NCI-H82 treated with DMSO at 0.1 percent for 48 hours (cell line): ENCODE measurements at regions not wholly inside any gene's neighbourhood (a gene's known extent, or its start where the extent isn't known, plus 50 kb on each side); places are given as distances from the start of the nearest gene placed in this dataset.
A peak's percentile ranks its signal among the peaks of the same experiment; 100 is the strongest.

Source experiments
- DNase-seq: peaks from one replicate; lab custom pipeline; 2025; ENCODE audit not compliant: unreplicated experiment; lab: John Stamatoyannopoulos, UW

DNA sequence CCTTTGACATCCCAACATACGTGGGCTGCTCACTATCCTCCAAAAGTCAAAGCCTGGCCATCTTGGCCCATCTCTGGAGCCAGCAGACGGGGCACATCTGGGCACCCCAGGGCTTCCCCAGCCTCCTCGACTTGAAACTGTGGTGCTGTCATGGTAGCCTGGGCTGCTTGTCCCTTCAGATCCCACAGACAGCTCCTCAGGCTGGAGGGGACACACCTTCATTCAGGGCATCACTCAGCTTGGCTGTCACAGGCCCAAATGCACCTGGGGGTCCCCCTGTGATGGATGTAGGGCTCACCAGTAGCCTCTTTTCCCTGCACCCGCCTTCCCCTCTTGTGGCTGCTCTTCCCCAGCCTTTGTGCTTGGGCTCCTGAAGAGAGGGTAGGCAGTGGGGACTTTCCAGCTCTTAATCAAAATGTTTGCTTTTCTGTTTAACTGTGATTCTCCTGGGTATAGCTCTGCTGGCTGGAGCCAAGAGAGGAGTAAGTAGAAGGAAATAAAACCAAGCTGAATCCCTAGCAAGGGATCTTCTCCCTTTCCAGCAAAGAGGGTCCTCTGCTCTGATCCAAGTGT is 92.3 kb downstream of the GYPC start:
- DNase-seq, result no peak

DNA sequence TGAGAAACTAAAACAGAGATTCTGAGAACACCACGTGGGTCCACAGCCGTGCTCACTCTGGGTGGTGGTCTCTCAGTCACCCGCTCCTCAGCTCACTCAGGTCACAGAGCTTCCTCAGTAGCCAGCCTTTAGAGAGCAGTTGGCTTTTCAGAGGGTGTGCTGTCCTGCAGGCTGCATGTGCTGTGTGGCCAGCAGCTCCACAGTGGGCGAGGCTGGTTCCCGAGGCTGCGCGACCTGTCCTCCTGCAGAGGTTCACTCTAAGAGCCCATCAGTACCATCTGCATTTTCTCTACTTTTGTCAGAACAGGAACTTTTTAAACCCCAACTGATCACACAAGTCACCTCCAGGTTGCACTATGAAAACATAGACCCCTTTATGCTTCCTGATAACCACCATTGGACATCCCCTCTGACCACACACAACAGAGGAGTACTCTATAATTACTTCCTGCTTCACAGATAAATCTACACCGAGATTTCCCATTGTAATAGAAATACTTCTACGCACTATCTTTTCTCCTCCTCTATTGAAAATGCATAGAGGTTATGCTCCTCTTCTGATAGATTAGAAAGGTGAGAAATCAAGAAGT is 93.1 kb downstream of the GYPC start:
- no peak for DNase-seq

DNA sequence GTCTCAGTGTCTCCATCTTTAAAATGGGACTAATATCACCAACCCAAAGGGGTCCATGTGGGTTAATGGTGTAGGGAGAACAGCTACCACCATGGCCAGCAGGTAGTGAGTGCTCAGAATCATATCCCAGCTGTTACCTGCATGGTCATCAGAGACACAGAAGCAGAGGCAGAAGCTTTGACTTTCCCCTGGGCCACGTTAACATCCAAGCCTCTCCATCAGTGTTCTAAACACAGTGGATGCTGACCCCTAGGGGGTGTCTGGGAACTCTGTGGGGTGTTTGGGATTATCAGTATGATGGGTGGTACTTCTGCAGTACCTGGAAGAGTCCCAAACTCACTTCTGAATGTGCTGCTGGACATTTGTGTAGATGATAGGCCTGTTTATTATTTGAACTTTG is 93.6 kb downstream of the GYPC start:
- no peak for DNase-seq

GRCh38 chr2:126750506-126750905 is 94.5 kb downstream of the GYPC start:
- peak; percentile 53 for DNase-seq

- DNase-seq, result no peak
These were observed 95.5 kb downstream of the GYPC start for GRCh38 chr2:126751477-126751876.

GRCh38 chr2:126752876-126753275 is 96.9 kb downstream of the GYPC start:
- no peak for DNase-seq

DNA sequence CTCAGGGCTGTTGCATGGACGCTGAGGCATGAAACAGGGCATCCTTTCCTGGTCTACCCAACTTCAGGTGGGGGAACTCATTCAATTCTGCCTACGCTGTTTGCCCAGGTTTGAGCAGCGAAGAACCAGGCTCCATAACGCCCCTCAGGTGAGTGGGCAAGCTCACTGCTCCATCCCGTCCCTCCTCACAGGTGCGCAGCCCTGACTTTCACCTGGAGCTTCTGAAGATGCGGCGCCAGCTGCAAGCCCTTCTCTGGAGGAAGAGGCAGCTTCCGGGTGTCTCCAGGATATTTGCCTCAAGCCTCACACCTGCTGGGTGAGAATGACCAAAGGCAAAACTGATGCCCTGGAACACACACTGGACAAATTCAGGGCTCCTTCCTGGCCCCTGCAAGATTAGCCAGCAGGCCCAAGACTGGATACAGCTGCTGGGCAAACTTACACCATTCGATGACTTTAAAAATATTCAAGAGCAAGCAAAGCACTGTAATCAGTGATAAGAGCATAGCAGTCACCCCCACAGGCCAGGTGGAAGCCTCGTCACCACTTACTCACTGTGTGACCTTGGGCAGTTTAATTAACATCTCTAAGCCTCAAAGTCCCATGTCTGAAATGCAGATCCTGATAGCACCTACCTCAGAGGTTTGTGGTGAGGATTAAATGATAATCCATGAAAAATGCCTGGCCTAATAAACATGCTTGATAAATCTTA is 97.7 kb downstream of the GYPC start:
- no peak for DNase-seq

- DNase-seq, result no peak
These were observed 98.5 kb downstream of the GYPC start for GRCh38 chr2:126754240-126755004.

- DNase-seq, result no peak
These were observed 100.2 kb downstream of the GYPC start for GRCh38 chr2:126756125-126756524.

DNA sequence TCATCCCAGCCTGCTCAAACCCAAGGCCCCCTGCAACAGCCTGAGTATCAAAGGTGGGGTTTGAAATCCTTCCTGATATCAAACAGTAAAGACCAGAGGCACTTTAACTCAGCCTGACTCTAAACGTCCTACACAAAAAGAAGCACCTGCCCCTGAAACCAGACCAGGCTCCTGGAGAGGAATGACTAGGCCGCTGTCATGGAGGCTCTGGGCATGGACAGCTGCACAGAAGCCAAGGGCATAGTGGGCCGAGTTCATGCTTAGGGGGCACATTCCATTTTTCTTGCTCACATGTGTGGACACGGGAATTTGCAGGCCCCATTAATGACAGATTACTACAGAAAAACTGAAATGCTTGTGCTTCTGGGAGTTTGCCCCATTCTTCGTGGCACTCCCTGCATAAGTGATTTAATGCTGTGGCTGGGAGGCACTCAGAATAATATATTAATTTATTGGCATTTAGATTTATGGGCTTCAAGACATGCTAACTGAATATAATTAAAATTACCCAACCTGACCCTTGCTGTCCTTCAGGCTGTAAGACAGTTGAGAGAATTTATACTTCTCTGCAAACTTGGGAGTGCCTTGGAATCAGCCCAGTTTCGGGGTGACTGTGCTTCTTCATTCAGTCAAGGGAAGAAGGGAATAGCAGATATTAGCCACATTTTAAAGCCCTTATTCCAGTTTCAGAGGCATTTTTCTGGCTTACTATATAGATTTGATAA is 105.5 kb downstream of the GYPC start:
- no peak for DNase-seq

- no peak for DNase-seq
These were observed 106.3 kb downstream of the GYPC start for GRCh38 chr2:126761981-126762878.

DNA sequence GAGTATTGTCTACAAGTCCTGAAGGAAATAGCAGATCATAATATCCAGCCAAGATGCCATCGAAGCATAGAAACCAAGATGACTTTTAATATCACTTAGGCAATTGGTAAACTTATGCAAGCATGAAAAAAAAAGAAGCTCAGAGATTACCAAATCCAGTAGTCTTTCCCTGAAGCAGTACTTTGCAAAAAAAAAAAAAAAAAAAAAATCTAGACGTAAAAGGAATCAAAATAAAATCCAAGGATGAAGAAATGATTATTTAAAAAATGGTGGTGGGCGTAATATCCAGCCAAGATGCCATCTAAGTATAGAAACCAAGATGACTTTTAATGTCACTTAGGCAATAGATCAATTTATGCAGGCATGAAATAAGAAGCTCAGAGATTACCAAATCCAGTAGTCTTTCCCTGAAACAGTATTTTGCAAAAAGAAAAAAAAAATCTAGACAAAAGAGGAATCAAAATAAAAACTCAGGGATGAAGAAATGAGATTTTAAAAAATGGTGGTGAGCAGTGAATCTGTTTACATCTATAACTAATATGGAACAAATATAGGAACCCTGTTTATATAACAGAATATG is 108.8 kb downstream of the GYPC start:
- DNase-seq, result no peak

DNA sequence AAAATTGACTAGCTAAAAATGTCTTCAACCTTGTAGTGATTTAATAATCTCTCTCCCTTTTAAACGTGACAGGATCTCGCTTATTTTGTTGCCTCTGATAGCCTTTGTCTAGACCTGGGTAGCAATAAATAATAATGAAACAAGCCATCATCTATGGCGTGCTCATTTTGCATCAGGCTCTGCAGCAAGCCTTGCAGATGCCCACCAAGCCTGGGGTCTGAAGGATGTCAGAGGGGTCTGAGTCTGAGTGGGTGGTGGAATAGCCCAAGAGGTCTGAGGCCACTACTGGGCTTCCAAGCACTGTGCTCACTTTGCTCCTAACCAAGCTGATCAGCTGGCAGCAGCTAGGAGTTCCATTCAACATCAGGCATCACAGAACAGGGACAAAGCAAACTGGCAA is 109.4 kb downstream of the GYPC start:
- DNase-seq, result no peak

GRCh38 chr2:126766295-126766968 is 110.5 kb downstream of the GYPC start:
- no peak for DNase-seq

- no peak for DNase-seq
These were observed 111.0 kb downstream of the GYPC start for GRCh38 chr2:126766969-126767296.

- DNase-seq, result no peak
These were observed 113.2 kb downstream of the GYPC start for GRCh38 chr2:126769118-126769517.

GRCh38 chr2:126770466-126770865 is 114.5 kb downstream of the GYPC start:
- no peak for DNase-seq

GRCh38 chr2:126771094-126771493 is 115.1 kb downstream of the GYPC start:
- DNase-seq, result no peak

DNA sequence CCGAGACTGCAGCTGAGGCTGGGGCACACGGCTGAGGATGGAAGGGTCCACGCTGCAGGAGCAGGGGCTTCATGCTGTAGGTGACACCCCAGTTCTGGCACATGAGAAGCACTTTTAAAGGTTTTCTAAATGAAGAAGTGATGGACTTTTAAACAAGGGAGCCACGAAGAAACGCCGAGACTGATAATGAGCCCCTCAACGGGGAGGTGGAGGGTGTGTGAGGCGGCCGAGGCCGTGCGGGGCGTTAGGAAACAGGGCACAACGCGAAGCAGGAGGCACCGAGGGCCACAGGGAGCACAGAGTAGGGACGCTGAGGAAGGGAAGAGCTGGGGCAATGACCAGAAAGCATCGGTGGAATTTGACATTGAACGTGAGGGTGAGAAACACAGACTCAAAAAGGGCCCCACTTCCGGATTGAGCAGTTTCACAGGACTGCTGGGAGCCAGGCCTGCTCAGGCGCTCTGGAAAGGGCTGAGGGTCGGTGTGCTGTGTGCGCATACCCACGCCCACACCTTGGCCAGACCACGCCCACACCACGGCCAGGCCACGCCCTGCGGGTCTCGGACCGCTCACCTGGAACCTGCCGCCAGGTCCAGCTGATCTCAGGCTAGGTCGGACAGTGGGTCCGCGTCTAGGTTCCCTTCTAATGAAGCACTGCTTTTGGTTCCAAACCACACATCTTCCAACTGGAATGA is 115.7 kb downstream of the GYPC start:
- DNase-seq, result no peak
